NCI-H1105 treated with DMSO at 0.1 percent for 48 hours (cell line): ENCODE measurements at regions not wholly inside any gene's neighbourhood (a gene's known extent, or its start where the extent isn't known, plus 50 kb on each side); places are given as distances from the start of the nearest gene placed in this dataset.

Source experiments
- DNase-seq: peaks from one replicate; lab custom pipeline; 2025; lab: John Stamatoyannopoulos, UW

DNA sequence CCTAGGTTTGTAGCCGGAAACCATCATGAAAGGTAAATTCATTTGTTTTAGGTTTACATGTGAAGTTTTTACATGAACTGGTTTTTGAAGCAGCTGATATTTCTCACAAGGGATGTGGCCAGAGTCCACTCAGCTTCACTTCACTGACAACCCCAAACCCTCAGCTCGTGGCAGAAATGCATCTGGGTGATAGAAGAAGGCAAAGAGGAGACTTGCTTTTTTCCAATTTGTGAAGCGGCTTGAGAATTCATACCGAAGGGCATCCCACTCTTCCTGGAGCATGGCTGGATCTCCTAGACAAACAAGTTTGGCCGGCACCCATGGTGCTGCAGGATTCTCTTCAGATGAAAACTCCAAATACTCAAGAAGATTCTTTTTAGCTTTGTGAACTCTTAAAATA is 392.8 kb upstream of the CNR1 start:
- no peak for DNase-seq

DNA sequence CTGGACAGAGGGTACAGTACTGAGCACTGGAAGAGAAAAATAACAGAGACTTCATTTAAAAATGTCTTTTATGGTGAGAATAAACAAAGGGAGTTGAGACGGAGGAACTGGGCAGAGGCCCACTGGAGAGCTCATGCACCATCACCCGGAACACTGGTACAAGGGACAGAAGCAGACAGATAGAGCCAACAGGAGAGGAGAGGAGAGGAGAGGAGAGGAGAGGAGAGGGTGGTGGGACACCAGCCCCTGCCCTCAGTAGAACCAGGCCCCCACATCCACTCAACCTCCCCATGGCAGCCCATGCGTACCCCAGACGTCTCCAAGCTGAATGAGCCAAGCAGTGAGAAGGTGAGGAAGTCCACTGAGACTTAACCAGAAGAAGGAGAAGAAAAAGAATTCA is 390.5 kb upstream of the CNR1 start:
- DNase-seq, result no peak

DNA sequence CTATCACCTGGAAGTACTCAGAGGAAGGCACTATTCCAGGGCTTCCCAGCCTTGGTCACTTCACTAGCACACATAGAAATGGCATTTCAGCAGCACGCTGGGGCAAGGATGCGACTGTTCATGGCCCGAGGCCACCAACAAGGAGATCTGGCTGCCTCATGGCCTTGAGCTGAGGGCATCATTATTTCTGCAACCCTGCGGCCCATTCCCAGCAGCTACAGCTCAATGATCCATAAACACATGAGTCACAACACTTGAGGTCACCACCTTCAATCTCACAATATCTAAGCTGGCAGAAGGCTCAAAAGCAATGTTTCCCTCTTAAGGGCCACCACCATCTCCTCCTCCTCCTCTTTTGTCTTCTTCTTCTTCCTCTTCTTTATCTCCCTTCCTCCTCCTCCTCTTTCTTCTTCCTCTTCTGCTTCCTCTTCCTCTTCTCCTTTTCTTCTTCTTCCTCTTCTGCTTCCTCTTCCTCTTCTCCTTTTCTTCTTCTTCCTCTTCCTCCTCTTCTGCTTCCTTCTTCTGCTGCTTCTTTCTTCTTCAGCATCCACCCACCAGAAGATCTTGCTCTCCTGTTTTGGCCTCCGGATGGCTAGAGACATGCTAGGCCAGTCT is 382.9 kb upstream of the CNR1 start:
- DNase-seq, result no peak

DNA sequence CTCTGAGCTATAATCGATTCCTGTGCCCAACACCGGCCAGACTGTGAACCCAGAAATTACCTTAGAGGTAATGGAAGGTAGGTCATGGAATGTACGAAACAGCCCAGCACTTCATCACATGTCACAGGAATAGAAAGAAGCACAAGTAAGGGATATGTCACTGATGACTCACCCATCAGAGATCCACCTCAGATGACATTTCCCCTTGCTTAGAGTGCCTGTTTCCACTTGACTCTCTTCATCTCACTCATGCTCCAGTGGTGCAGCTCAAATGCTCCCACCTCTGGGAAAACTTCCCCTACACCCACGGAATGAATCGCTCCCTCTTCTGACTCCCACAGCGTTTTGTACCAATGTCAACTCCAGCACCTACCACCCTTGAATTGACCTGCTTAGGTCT is 381.6 kb upstream of the CNR1 start:
- DNase-seq, result no peak

DNA sequence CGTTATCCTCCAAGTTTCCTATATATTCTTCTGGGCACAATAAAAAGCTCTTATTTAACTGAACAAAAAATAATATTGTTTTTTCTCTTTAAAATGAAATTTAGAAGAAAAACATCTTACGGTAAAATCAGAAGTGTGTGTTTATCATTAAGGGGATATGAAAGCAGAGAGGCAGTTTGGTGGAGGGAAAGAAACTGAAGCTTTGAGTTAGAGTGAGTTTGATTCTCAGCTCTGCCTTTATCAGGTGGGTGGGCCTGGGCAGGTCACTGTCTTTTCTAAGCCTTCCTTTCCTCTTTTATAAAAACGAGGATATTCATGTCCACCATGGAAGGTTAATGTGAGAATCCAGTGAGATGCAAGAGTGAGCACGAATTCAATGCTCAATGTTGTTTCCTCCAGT is 379.8 kb upstream of the CNR1 start:
- DNase-seq, result no peak

DNA sequence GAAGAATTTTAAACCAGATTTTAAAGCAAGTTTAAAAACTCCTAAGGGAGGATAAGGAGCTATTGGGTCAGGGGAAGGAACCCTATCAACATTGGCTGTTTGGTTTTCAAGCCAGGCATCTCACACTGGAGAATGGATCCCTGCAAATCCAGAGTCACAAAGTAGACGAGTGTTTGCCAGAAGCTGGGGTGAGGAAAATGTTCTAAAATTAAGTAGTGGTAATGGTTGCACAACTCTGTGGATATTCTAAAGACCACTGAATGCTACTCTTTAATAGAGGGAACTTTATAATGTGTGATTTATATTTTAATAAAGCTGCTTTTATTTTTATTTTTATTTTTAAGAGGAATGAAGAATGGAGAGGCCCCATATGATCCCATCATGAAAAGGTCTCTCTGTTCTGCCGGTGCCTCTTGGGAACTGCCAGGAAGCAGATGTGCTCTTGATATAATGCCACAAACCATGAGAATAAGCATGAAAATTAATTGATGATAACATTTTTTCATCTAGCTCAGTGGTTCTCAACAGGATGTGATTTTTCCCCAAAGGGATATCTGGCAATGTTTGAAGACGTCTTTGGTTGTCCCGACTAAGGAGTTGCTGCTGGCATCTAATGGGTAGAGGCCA is 379.0 kb upstream of the CNR1 start:
- no peak for DNase-seq

DNA sequence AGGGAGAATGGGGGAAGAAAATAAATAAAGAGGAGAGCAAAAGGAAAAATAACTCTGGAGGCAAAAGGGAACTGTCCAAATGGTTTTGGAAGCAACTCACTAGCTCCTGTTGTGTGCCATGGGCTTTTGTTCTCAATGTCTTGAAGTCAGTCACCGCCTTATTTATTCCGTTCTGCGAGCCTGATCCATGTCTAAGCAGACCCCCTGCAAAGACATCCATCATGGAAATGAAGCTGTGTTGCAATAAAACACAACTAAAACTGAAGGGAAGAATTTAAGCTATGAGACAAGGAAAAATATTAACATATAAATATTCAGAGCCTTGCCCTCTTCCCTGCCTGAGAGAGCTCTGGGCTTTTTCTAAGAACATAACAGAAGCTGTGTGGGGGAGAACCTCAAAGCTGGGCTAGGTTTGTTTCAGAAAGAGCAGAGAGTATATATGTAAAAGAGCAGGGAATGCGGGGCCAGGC is 373.2 kb upstream of the CNR1 start:
- no peak for DNase-seq

DNA sequence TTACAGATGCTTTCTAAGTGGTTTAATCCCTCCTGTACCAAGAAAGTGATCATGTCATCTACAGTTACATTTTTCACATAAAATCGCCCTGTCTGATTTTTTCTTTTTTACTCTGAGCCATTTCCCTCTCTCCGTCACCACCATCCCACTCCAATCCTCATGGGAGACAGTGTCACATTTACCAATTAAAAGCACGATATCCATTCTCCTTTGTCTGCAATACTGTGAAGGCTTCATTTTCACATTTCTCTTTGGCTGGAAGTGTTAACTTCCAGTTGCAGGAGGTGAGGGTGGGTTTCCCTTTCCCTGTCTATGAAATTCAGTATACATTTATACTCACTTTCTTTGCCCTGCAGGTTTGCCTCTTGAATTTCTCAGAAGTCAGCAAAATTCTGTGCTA is 372.7 kb upstream of the CNR1 start:
- no peak for DNase-seq

DNA sequence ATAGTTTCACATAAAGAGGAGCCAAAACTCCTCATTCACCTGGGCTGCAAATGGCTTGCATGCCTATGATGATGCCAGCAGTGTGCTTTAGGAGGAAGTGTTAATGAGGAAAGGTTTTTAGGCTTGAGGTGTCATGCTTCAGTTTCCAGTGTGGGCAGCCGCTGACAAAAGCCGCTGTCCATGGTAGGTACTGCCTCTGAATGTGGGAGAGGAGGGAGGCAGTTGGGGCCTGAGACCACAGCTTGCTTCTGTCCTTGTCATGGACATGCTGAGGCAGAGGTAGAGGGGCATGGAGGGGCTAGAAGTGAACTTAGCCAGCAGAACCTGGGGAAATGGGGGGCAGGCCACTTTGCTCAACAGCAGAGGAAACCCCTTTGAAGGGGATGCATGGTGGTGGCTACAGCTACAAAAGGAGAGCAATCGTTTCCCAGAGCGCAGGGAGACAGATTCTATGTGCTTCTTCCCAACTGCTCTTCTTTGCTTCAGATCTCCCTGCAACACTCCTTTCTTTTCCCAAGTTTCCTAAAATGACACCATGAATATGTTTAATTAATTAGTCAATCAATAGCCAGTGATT is 372.1 kb upstream of the CNR1 start:
- DNase-seq, result no peak

DNA sequence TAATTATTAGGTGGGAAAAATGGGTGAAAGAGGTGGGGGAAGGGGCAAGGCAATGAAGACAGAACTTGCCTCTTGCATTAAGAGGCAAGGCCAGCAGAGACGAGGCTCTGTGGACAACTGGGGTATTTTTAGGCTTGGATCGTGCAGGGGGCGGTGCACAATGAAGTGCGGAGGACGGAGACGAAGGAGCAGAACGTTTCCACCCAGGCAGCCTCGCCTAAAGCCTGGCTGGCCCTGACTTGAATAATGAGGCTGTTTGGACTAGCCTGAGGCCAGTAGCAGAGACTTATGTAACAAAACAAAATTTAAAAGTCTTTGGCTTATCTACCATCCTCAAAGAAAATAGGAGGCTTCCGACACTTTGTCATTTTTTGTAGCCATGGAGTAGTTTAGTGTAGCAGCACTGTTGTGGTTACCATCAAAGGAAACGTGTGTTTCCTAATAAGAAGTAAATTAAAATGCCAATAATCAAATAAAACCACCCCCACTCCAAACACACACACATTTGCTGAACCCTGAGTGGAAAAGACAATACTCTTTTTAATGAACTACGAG is 370.0 kb upstream of the CNR1 start:
- no peak for DNase-seq

DNA sequence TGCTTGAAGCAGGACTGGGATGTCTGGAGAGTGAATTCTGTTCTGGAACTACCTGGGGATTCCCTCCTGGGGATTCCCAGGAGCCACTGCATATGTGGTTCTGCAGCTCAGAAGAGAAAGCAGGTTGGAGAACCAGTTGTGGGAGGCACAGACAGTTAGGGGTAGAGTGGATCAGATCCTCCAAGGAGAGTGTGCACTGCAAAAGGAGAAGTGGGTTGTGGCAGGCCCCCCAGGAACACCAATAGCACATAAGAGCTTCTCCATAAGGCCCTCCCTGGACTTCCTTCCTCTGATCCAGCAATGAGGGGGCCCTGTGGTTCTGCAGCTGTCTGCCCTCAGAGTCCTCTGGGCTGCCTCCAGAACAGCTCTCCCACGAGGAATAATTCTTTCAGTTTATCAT is 369.2 kb upstream of the CNR1 start:
- DNase-seq, result no peak

DNA sequence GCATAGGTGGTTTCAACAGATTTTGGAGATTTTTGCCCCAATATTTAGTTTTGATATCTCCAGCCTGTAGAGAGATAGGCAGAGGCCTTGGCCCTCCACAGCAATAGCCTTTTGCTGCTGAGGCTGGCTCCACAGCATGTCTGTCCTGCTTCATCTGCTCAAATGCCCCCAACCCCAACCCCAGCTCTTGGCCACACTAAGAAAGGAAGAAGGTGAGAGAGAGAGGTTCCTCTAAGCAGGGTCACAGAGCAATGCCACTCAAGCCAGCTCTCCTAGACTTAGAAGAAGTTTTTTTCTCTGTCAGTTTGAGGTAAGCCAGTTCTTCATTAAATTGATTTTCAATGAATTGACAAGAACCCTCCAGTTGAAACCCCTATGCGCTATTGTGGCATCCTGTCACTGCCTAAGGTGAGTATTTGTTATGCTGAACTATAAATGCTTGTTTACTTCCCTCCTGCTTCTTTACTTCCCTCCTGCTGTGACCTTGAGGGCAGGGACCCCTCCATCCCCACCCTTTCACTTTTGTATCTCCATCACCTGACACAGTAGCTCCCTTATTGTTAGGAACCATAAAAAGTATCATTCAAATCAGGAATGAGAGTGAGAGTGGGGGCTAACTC is 366.2 kb upstream of the CNR1 start:
- no peak for DNase-seq

DNA sequence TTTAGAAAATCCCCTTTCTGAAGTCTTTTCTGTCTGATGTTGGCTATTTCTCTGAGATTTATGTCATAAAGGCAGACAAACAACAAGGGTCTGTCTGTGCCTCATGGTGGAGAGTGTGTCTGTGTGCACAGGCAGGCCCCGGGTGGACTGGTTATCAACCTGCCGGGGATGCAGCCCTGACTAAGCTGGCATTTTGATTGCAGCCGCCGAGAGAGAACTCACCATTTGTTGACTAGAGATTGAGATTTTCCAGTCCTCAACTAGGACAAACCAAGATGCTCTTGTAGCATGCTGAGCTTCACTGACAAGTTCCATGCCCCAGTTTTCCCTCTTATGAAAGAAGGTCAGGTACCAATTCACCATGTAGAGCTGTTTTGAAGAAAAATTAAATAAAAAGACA is 363.6 kb upstream of the CNR1 start:
- DNase-seq, result no peak

DNA sequence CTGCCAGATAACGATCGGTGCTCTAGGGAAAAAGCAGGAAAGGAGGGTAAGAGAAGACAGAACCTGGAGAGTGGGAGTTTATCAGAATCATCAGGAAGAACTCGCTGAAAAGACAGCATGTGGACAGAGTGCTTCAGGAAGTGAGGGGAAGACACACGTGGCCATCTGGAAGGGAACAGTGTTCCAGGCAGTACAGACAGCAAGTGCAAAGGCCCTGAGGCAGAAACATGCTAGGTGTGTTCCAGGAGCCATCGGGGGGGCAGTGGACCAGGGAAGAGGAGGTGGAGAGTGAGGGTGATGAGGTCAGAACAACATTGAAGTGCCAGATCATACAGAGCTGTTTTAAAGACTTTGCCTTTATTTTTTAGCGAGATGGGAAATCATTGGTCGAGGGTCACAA is 354.3 kb upstream of the CNR1 start:
- DNase-seq, result no peak

DNA sequence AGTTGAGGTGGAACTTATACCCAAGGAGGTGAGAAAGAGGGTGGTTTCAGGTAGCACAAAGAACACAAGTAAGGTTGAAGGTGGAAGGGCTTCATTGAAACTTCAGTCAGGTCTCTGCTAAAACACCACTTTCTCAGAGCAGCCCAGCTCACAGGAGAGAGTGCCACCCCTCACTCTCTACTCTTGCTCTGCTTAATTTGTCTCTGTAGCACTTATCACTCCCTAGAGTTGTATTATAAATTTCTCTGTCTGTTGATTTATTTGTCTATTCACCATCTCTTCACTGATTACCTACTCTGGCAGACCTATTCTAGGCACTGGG is 353.8 kb upstream of the CNR1 start:
- DNase-seq, result no peak

DNA sequence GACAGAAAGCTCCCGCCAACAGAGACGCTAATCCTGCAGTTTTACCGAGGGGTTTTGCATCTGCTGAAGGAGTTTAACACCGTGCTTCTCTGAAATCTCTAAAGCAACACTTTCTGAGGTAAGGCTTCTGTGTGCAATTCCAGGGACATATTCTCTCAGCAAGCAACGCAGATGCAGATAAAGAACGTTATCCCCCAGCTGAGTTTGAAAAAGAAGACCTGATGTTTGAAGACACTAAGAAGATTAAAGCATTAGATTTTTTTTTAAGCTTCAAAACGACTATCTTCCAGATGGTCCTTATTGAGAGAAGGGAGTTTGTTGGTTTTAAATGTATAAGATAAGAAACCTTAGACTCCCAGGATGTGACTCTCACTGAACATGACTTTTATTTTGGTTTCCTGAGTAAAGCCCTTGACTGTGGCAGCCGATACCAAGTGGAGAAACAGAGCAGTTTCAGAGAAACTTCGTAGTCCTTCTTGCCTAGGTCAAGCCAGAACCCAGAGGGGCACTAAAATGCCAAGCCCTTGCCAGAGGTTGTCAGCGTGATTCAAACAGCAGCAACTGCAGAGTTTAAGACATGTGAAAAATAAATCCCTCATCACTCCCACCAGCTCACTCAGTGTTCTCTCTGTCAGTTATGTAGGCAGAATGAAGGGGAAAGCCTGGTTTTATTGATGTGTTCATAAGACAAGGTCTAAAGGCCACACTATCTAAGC is 353.3 kb upstream of the CNR1 start:
- DNase-seq, result no peak

DNA sequence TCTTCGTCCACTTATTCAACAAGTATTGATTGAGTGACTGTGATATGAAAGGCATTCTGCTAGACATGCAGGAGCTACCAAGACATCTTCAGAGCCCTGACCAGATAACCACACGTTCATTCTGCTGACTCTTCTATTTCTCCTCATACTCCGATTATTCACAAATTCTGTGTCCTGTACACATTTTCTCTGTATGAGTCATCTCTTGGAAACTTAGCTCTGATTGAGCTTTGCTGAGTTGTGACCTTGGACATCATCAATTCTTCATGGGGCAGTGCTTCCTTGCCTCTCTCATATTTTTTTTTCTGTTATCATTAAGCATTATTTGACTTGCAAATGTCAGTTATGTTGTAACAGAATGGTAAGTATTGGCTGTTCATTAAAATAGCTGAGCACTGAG is 351.6 kb upstream of the CNR1 start:
- DNase-seq, result no peak

DNA sequence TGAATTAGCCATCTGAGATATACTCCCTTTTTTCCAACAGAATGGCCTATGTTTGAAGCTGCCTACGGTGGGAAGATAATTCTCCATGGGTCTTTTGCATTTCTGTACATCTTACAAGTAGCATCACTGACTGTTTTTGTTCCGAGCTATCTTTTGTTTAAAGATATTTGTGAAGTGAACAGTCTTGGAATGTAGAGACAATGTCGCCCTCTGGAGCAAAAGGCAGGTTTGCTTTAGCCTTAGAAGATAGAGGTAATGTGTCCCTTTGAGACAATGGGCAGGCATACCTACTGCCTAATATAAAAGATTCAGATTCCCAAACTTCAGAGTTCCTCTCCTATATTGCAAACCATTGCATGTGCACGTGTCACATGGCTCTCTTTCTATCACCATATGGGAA is 347.8 kb upstream of the CNR1 start:
- no peak for DNase-seq

DNA sequence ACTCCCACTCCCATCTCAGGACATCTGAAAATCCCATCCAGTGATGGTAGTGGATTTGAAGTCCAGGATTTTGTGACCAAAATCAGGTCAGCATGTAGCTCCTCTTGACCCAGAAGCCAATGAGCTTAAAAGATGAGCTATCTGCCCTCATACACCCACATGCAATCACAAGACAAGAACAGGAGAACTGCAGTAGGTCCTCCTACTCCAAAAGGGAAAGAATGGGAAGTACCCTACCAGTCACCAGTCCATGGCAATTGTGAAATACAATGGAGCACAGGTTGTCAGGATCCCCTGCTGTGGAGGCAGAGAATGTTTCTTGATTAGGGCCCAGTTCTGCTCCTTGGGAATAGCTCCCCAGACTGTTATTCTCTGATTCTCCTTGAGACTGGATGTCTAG is 347.3 kb upstream of the CNR1 start:
- no peak for DNase-seq

DNA sequence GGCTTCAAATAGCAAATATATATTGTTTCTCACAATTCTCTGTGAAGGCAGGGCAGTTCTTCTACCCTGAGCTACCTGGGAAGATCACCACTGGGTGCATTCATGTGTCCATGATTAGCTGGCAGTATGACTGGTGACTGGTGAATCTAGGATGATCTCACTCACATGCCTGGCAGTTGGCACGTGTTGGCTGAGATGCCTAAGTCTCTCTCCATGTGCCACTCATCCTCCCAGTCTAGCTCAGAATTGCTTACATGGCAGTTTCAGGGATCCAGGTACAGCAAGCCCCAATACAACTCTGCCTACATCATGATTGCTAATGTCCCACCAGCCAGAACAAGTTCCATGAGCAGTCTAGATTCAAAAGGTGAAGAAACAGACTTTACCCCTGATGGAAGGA is 346.8 kb upstream of the CNR1 start:
- DNase-seq, result no peak

DNA sequence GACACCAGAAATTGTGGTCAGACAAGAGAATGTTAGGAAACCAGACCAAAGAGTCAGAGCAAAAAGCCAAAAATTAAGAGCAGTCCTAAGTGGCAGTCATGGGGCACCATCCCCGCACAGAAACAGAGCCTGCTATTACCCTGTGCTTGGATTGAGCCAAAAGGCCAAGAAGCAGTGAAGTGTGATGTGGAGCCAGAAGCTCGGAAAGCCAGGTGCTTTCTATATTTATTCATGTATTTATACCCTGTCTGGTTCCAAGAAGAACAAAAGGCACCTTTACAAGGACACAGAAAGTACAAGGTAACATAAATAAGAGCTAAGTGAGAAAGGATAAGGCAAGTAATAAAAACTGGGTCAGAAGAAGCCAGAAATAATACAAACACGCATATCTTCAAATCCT is 336.2 kb upstream of the CNR1 start:
- no peak for DNase-seq

DNA sequence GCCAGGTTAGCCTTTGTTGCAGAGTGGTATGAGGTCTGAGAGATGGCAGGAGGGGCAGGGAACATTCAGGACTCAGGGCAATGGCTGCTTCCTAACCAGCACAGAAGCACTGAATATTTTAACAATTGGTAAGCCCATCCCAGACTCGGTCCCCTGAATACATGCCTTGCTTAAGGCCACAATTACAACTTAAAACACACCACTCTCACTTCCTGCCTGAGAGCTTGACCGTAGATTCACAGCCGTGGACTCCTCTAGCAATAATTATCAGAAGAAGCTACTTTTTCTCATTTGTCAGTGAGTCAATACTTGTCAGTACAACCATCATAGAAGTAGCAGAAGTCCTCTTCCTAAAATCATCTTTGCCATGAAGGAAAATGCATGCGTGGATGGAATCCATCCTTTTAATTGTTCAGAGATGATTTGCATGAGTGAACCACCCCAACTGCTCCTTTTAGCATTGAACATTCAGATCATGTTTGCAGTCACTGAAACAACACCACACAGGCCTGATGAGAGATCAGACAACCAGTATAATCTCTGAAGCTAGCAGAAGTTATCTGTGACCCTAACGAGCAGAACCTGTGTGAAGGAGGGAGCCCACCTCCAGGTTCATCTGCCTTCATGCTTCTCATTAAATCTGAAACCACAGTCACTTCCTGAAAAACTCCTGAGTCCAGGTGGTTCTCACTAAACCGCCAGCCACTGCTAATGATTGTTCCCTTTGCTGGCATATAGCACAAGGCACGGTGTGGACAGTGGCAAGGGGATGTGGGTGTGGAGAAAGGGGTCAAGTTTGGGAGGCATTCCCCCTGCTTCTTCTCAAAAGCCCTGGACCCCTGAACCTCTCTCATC is 333.9 kb upstream of the CNR1 start:
- no peak for DNase-seq
